Right forelimb (tissue), 1 donor: ENCODE measurements at regions not wholly inside any gene's neighbourhood (a gene's known extent, or its start where the extent isn't known, plus 50 kb on each side); places are given as distances from the start of the nearest gene placed in this dataset.

Experiments
- DNase-seq: peaks from one replicate; pipeline ENCODE4 v3.0.0-alpha.2; 2018

DNA sequence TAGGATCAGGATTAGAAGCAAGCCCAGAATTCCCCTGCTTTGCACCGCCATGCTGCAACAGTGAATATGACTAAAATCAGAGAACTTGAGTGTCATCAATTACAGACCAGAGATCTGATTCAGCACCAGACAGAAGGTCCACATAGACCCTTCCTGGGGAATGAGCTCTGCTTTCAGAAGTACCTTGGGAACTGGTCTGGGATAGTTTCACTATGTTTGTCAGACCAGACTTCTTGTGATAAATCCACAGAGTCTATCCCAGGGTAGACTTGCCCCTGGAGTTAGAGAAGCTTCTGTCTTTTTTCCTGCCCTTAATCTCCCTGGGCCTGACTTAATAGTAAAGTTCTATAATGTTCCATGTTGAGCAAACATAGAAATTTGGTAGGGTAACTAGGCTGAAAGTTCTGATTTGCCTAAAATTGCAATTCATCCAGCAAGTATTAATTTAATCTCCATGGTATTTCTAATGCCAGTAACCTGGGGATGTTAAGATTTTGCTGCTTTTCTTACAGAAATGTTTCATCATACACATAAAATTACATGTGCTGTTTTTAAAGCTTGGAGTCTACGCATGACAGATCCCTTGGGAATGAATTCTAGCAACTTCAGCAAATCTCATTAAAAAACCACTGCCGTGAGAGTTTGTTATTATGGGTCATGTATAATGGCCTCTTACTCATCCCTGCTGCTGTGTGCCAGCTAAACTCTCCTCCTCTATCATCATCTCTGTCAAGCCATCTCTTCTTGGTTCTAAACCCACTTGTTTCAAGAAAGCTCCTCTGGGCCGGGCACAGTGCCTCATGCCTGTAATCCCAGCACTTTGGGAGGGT, 61.3 kb upstream of the METAP2 start:
- DNase-seq = no peak

DNA sequence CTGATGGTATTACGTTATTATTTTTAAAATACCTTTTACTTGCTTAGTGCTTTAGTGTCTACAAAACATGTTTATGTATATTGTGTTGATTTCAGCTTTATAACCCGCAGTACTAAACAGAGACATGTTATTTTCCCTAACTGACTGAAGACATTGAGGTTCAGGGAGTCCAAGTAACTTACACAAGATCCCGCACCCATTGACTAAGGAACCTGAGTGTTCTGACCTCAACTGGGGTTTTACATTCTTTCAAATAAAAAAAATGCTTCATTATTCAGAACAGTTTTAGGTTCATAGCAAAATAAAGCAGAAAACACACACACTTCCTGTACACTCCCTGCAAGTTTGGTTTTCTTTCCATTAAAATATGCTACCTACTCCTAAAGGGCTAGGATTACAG, 60.4 kb upstream of the METAP2 start:
- no peak for DNase-seq

DNA sequence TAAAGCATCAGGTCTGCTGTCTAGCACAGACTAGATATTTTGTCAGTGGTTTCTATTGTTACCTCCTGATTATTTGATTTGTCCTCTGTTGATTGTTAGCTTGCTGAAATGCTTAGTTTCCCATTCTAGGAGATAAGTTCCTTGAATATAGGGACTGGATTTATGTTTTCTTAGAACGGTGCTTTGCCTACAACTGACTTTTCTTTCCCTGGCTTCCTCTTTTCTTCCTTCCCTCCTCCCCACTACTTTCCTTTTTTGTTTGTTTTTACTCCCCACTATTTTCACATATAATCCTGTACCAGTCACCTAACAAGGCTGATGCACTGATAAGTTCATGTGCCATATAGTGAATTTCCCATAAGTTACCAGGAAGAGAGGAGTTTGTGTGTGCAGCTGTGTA, 58.5 kb upstream of the METAP2 start:
- DNase-seq = no peak

DNA sequence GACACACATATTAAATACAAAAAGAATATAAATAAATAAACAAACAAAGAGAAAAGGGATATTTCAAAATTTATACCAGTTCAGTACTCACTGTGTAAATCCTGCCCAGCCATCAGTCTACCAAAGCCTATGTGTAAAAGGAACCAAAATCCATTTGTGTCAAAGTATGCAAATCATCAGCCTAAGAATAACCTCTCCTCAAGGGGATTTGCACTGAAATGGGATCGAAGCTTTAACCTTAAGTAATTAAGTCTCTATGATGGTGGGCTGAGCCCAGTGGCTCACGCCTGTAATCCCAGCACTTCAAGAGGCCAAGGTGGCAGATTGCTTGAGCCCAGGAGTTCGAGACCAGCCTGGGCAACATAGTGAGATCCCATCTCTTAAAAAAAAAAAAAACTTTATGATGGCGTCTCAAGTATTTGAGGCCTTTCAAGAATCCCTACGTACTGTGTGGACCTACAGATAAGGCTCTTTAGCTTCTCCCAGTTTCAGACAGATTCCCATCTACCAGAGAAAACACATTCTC, 57.8 kb upstream of the METAP2 start:
- DNase-seq = no peak

DNA sequence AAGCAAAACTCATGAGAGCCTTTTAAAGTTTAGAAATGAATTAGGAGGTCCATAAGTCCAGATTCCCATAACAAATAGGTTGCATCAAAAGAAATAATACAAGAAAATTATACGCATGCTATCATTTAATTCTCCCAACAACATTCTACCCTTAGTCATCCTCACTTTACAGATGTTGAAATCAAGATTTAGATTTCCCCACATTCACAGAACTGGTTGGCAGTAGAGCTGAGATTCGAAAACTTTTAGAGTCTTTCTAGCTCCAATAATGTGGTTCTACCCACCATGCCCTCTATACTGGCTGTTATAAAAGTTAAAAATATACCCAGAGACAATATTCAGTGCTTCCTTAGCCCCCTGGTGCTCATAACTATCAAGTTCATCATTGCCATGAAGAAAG, 56.6 kb upstream of the METAP2 start:
- no peak for DNase-seq

DNA sequence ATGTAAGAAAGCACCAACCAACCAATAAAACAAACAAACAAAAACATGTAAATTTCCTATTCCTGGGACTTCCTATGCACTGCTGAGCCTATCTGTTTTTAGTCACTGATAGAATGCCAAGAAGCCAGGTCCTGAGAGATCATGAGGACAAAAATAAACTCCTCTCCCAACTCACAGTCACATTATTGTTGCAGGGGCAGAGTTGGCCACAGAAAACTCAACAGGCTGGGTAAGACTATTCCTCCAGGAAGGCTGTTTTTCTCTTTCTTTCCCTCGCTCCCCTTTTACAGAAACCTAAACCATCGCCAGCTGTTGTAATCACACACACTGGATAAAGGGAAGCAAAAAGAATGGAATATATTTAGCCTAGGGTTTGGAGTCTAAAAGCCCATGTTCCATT, 55.8 kb upstream of the METAP2 start:
- no peak for DNase-seq
